Gastroesophageal sphincter (tissue), 3 donors: ENCODE measurements at regions not wholly inside any gene's neighbourhood (a gene's known extent, or its start where the extent isn't known, plus 50 kb on each side); places are given as distances from the start of the nearest gene placed in this dataset.

Experiments used
- EP300 ChIP-seq: sonication (generic); formaldehyde crosslinking; IDR thresholded peaks from one replicate; pipeline ENCODE4 v1.6.1; 2017; ENCODE audit warnings: antibody characterized with exemption, mild to moderate bottlenecking
- POLR2A ChIP-seq, 2 donors: fragments of 450-650 bp; IDR thresholded peaks; one replicate each; pipeline ENCODE4 v1.6.1; 2017; ENCODE audit warnings: antibody characterized with exemption in 2 of 2, mild to moderate bottlenecking in 2 of 2, moderate library complexity in 1 of 2
- POLR2AphosphoS5 ChIP-seq: sonication (generic); formaldehyde crosslinking; IDR thresholded peaks from one replicate; pipeline ENCODE4 v1.6.1; 2017; ENCODE audit warnings: antibody characterized with exemption
- TF ChIP-seq, protein P1 (sequence below), 4 experiments: fragments of 200-600 bp in 2 of 4; fragments of 450-650 bp in 2 of 4; sonication (generic) in 1 of 4; IDR thresholded peaks; one replicate each; pipeline ENCODE4 v1.5.1; 2017 to 2019; ENCODE audit warnings: antibody characterized with exemption in 4 of 4, mild to moderate bottlenecking in 2 of 4, moderate library complexity in 2 of 4

DNA sequence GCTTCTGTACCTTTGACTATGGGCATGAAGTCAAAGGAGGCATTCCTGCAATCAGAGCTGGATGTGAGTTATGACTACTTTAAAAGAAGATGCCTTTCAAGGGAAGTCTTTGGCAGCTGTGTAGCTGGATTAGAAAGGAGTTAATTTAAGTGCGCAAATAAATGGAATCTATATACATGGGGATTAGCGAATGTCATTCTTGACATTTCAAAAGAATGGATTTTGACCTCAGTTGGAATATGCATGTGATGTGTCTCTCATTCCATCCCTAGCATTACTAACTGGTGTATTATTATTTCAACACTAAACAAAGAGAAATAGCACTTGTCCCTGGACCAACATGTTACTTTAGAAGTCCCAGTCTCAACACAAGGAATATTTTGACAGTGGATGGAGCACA is 359.6 kb upstream of the SLC24A2 start:
- TF ChIP-seq, protein P1, sequence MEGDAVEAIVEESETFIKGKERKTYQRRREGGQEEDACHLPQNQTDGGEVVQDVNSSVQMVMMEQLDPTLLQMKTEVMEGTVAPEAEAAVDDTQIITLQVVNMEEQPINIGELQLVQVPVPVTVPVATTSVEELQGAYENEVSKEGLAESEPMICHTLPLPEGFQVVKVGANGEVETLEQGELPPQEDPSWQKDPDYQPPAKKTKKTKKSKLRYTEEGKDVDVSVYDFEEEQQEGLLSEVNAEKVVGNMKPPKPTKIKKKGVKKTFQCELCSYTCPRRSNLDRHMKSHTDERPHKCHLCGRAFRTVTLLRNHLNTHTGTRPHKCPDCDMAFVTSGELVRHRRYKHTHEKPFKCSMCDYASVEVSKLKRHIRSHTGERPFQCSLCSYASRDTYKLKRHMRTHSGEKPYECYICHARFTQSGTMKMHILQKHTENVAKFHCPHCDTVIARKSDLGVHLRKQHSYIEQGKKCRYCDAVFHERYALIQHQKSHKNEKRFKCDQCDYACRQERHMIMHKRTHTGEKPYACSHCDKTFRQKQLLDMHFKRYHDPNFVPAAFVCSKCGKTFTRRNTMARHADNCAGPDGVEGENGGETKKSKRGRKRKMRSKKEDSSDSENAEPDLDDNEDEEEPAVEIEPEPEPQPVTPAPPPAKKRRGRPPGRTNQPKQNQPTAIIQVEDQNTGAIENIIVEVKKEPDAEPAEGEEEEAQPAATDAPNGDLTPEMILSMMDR (IDR thresholded peaks at IDR 0.05), result no peak
- peak; percentile 96 for TF ChIP-seq POLR2AphosphoS5
- TF ChIP-seq EP300, result no peak
- no peak for TF ChIP-seq POLR2A (IDR thresholded peaks at IDR 0.05)
